IPS-NIHi7 (cell line): ENCODE measurements at regions not wholly inside any gene's neighbourhood (a gene's known extent, or its start where the extent isn't known, plus 50 kb on each side); places are given as distances from the start of the nearest gene placed in this dataset.

ENCODE experiments used
- DNase-seq: peaks from one replicate; pipeline ENCODE4 v3.0.0; 2012; ENCODE audit warnings: mixed read lengths; ENCODE audit errors: extremely low spot score

DNA sequence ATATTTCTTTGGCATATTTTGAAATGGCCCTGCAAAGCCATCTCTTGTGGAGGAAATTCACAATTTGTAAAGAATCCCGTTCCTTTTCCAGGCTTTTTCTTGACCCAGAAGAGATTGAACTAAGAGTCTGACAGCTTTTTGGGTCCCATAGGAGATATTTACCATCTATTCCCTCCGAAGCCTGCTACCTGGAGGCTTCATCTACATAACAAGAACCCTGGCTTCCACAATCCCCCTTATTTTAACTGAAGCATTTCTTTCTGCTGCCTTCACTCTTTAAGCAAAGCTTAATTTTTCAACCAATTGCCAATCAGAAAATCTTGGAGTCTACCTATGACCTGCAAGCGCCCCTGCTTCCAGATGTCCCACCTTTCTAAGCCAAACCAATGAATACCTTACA lies 248.1 kb upstream of the GADL1 start:
- no peak for DNase-seq

DNA sequence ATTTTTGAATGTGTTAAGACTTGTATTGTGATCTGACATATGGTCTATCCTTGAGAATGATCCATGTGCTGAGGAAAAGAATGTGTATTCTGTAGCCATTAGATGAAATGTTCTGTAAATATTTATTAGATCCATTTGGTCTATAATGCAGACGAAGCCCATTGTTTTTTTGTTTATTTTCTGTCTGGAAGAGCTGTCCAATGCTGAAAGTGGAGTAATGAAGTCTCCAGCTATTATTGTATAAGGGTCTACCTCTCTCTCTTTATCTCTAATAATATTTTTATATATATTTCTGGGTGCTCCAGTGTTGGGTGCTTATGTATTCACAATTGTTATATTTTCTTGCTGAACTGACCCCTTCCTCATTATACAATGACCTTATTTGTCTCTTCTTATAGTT lies 250.6 kb upstream of the GADL1 start:
- no peak for DNase-seq

DNA sequence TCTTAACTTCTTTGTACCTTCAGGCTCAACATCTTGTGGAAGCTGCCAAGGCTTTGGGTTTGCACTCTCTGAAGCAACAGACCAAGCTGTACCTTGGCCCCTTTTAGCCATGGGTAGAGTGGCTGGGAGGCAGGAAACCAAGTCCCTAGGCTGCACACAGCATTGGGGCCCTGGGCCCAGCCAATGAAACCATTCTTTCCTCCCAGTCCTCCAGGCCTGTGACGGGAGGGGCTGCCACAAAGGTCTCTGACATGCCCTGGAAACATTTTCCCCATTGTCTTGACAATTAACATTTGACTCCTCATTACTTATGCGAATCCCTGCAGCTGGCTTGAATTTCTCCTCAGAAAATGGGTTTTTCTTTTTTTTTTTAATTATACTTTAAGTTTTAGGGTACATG lies 253.1 kb upstream of the GADL1 start:
- no peak for DNase-seq

DNA sequence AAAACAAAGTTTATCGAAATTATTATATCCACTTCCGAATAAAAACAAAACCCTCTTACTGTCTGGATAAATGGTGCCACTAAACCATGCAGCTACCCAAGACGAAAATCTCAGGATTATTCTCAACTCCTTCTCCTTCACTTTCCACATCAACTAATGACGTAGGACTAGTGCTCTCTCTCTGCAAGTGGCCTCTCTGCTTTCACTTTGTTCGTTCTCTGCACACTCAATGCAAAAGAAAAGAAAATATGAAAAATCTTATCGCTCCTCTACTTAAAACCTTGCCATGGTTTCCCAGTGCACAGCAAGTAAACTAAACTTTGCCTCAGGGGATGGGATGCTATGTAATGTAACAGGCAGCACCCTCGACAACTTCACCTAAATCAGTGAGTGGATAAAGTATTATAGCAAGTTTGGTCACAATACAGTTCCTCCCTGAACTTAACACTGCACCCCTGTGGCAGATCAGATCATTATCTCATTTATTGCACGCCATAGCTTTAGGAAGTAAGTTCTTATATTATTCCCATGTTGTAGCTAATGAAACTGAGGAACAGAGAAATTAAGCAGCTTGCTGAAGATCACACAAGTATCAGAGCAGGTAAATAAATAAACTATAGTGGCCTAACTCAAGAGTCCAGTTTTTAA lies 262.7 kb upstream of the GADL1 start:
- no peak for DNase-seq

DNA sequence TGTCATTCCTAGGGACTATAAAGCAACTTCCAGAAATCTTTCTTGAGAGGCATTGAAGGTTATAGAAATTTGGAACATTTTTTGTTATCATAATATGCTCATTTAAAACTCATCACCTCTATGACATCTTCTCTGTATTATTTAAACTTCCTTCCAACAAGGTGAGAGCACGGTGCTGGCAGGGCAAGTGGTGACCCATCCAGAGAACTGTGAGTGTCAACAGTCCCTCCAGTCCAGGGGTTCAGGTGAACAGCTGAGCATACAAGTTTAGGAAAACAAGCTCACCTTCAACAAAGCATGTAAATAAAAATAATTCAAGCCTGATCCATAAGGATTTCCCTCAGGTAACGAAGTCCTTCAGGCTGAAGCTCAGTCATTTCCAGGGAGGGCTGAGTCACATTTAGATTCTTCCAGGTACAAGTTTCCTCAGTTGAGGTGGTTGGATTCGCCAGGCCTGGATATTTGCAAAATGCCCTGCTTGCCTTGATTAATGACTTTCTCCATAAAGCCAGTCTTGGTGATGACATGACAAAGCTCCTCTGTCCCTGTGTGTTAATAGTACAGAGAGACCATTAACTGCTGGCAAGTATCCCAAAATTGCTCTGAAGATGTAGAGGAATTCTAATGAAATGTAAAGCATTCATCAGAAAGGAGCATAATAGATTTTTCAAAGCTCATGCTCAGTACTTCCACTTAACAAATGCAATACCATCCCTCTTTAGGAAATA lies 263.6 kb upstream of the GADL1 start:
- DNase-seq = no peak

DNA sequence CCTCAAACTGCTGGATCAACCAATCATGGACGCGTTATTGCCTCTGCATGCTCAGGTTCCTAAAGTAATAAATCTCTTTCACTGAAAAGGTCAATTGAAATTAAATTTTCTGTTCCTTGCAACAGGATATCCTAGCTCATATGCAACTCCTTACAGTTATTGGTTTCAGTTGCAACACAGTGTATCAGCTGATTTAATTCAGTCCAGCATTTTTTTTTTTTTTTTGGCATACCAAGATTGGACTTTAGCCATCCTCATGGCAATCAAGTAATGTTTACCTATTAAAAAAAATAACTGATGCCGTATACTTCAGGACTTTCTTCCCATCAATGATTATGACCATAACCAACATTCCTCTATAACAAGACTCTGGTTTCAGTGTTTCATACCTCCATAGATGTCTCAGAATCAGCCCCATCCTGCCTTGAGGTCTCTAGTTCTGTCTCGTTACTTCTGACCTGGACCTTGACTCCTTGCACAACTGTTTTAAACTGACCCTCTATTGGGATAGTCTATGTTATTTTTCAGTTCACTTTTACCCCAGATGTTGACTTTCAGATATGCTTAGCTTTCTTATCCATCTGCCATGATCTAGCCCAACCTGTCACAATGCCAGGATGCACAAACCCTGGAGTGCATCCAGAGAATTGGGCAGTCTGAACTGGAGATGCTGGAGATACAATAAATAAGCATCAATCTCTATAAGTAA lies 265.0 kb upstream of the GADL1 start:
- no peak for DNase-seq

DNA sequence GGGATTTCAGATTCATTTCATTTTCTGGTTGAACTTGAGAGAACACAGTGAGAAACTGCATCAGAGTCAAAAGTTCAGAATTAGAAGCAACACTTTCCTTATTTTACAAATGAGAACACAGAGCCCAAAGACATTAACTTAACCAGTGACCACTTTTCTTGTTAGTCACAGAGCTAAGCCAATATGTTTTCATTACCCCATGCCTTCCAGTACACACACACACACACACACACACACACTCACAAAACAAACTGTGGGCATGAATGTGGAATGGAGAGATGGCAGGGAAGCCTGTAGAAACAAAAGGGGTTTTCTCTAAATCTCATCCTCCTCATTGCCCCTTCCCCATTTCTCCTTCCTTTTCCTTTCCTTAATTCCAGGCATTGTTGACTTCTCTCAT lies 267.4 kb upstream of the GADL1 start:
- DNase-seq = no peak

DNA sequence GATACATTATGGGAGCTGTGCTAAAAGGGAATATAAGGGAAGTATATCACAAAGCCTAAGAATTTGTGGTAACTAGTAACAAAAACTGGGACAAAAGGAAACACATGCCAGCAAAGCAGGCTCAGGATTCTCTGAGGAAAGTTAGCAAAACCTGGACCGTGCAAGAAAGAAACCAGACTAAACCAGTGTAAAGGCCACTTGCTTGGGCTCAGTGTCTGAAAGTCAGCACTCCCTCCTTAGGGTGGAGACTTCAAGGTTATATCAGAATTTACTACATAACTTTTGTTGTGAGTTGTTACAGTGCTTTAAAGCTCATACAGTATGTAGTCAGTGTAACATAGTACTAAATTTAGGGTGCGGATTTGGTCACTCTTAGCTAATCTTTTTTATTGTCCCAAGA lies 269.9 kb upstream of the GADL1 start:
- no peak for DNase-seq

DNA sequence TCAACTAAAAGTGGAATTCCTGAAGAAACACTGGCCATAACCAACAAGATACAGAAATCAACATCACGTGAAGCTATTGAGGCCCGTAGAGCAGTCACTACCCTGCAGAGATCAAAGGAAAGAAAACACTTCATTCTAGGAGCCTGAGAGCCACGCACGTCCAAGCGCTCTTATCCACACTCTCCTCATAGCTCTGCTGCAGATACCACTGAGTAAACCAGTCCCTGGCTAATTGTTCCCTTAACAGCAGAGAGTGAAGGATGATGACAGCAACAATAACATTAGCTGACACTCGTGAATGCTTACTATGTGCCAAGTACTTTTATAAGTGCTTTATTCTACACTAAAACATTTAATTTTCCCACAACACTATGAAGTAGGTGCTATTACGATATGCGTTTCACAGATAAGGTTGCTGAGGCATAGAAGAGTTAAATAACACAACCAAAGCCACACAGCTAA lies 271.0 kb upstream of the GADL1 start:
- no peak for DNase-seq

DNA sequence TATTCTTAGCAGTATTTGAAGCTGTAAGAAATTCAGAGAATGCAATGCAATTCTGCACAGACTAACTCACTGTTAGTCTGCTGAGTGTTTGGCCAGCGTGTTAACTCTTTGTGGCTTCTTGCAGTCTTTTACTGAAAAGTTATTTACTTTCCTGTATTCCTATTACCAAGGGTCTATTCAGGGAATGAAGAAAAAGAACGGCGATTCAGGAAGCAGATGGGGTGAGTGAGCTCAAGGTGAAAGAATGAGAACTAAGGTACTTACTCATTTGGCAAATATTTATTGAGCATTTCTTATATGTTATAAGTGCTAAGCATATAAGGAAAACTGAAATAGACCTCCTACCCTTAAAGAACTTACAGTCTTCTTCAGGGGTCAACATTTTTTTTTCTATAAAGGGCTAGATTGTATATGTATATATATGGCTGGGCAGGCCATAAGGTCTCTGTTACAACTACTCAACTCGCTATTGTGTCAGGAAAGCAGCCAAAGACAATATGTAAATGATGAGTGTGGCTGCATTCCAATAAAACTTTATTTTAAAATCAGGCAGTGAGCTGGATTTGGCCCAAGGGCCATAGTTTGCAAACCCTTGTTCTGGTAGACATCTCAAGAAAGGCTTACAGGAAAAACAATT lies 271.9 kb upstream of the GADL1 start:
- no peak for DNase-seq

DNA sequence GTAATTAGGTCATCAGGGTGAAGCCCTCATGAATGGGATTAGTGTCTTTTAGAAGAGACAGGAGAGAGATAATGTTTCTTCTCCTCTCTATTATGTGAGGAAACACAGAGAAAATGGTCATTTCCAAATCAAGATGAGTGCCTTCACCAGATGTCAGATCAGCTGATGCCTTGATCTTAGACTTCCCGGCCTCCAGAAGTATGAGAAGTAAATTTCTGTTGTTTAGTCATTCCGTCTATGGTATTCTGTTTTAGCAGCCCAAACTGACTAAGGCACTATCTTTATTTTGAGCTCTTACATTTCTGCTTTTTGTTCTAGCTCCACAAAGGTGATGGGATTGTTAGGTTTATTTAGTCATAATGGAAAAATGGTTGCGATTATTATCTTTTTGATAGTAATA lies 273.2 kb upstream of the GADL1 start:
- no peak for DNase-seq

DNA sequence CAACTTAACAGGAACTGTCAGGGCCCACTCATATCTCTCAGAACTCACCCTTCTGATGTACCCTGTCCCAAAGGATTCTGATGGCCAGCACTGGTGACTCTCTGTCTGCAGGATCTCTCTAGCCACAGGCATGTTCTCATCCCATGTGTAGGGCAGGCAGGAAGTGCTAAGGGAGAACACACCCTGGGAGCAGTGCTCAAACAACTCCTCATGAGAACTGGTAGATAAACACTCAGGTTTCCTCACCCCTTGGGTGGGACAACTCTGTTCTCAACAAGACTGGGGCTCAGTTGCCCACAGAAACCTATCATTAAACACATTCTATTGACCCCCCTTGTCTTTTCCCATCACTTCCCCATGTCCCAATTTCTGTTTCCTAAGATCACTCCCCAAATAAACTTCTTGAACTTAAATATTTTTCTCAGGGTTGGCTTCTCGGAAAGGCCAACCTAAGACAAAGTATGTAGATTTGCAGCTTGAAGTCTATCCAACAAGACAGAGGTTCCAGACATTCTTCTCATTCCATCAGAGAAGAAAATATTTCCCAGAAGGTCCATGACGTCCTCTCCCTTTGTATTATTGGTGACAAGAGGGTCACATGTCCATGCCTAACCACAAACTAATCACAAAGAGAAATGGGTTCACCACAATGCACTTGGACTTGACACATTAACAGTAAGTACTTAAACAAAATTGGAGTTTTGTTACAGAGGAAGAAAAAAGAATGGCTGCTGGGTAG lies 276.6 kb upstream of the GADL1 start:
- no peak for DNase-seq

DNA sequence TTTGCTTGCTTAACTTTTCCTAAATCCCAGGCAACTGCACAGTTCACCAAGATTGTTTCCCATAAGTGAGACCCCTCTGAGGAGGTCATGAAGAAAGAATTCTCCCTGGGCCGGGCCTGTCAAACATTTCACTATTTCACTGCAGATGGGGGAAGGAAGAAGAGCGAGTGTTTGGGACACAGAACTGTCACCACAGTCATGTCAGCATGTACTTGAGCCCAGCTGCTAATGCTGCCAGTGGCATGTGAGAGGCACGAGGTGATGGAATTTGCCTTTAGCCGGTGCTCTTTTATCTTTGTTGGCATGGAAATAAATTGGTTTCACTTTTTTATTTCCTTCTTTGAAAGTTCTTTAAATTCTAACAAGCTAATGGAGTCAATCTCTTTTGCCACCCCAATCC lies 277.9 kb upstream of the GADL1 start:
- no peak for DNase-seq

DNA sequence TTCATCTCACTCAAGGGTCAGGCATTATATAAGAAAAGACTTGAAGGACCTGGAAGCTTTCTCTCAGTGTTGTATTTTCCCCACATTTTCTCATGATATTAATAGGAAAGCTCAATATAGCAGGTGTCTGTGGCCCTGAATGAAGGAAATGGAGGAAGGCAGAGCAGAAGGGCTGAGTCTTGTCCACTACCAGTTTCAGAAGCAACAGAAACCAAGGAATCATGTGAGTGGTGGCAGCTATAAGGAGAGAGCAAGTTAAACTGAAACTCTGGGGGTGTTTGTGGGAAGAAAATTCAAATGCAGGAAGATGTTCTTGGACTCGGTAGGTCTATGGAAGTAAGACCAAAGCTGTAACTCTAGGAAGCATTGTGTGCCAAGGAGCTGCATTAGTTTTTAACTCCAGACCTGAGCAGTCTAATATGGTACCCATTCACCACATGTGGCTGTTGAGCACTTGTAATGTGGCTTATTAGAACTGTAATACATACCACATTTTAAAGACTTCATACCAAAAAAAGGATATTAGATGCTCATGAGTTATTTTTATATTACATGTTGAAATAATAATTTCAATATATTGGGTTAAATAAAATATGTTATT lies 278.8 kb upstream of the GADL1 start:
- DNase-seq = no peak

DNA sequence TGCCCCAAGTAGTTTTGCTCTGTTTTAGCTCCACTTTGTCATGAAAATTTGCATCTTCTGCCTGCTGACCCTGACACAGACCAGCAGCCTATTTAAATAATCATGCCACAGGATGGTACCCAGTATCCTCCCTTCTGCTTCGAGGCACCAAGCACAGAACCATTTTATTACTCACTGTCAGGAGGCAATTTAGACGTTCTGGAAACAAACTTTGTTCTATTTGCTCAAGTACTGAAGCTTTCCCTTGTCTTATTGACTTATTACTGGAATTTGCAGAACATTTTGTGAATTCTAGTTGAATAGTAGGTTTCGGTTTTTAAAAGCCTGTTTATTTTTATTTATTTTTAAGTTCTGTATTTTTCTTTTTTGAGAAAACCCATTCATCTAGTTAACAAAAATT lies 279.6 kb upstream of the GADL1 start:
- DNase-seq = no peak

DNA sequence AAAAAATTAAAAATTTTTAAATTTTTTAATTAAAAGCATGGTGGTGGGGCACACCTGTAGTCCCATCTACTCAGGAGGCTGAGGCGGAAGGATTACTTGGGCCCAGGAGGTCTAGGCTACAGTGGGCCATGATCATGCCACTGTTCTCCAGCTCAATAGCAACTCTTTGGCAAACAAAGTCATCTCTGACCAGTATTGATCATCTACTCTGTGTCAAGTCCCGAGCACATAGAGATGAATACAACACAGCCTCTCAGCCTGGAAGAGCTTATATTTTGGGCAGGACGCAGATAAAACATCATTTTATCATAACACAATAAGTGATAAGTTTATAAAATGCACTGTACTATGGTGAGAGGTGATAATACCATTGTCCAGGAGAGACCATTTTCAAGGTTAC lies 281.6 kb upstream of the GADL1 start:
- no peak for DNase-seq

DNA sequence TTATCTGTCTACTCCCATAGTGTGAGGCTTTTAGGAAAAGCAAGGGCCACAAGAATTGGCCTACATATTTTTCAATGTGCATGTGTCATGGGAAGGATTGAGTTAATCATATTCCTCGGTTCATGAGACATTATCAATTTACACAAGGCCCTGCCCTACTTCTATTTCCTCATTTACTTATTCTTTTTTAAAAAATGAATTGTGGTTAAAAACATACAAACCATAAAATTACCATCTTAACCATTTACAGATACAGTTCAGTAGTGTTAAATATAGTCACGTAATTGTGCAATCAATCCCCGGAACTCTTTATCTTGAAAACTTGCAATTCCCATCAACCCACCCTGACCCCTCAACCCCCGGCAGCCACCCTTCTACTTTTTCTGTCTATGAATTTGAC lies 284.0 kb upstream of the GADL1 start:
- DNase-seq = no peak

DNA sequence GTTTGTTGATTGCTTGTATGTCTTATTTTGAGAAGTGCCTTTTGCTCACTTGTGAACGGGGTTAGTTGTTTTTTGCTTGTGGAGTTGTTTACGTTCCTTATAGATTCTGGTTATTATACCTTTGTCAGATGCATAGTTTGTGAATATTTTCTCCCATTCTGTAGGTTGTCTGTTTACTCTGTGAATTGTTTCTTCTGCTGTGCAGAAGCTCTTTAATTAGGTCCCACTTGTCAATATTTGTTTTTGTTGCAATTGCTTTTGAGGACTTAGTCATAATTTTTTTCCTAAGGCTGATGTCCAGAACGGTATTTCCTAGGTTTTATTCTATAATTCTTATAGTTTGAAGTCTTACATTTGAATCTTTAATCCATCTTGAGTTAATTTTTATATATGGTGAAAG lies 285.3 kb upstream of the GADL1 start:
- DNase-seq = no peak

DNA sequence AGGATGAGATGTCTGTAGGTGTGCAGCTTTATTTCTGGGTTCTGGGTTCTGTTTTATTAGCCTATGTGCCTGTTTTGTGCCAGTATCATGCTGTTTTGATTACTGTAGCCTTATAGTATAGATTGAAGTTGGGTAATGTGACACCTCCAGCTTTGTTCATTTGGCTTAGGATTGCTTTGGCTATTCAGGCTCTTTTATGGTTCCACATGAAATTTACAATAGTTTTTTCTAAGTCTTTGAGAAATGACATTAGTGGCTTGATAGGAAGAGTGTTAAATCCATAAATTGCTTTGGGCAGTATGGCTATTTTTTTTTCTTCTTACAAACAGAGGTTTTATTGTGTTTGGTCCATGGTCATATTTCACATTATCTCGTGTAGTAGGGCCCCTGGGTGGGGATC lies 285.8 kb upstream of the GADL1 start:
- no peak for DNase-seq

DNA sequence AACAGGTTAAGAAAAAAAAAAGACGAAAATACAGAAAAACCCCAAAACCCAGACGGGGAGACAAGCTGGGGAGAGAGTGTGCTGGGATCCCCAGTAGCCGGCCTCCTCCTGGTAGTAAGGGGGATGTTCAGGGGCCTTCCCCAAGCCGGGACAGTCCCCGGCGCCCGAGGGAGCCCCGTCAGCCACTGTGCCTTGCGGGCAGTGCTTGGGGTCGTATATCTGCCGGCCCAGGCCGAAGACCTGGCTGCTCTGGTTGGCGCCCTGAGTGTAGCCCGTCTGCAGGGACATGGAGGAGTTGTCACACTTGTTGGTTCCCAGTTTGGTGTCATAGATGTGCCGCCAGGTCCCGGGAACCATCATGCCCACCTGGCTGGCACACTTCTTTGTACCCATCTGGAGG lies 287.2 kb upstream of the GADL1 start:
- DNase-seq = no peak

DNA sequence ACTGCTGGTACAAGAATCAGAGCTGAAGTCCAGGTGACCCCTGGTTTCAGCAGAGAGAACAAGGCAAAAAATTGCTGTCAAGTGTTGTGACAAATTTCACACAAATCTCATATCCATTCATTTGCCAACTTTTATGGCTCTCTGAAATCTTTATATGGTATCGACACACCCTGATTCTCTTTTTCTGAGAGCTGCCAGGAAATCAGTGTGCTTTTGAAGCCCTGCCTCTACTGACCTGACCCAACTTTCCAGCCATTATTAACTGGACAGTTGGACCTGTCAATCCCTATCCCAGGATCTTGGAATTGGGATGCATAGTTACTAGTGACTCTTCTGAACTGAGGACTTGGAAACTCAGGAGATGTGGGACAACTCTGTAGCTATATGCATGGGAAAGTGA lies 288.2 kb upstream of the GADL1 start:
- DNase-seq = no peak
